AG04449 (cell line): ENCODE measurements at regions not wholly inside any gene's neighbourhood (a gene's known extent, or its start where the extent isn't known, plus 50 kb on each side); places are given as distances from the start of the nearest gene placed in this dataset.

ENCODE experiments used
- CTCF ChIA-PET: fragments of 350-600 bp; formaldehyde crosslinking; extraction: SDS; loops from one replicate; lab custom pipeline; 2021; ENCODE audit warnings: antibody characterized with exemption; lab: Yijun Ruan, JAX
- POLR2A ChIA-PET: fragments of 400-600, 350-600 bp; formaldehyde crosslinking; extraction: SDS; loops from one replicate; lab custom pipeline; 2020; ENCODE audit warnings: antibody characterized with exemption, inconsistent platforms; lab: Yijun Ruan, JAX
- DNase-seq: peaks from one replicate; pipeline ENCODE4 v3.0.0-alpha.2; 2010; ENCODE audit warnings: low read depth, low spot score
- H3K4me3 ChIP-seq: 2 replicates; pipeline ENCODE4 v1.5.1; 2011; ENCODE audit warnings: low read depth, mild to moderate bottlenecking, control low read depth, low read length
- TF ChIP-seq, protein P1 (sequence below): IDR thresholded peaks from one replicate; pipeline ENCODE4 v1.5.1; 2011; ENCODE audit warnings: mild to moderate bottlenecking, moderate library complexity, low read length, control low read depth, inconsistent platforms; ENCODE audit not compliant: insufficient read depth; ENCODE audit errors: missing control alignments

- POLR2A ChIA-PET = no interaction called here
- TF ChIP-seq, protein P1, sequence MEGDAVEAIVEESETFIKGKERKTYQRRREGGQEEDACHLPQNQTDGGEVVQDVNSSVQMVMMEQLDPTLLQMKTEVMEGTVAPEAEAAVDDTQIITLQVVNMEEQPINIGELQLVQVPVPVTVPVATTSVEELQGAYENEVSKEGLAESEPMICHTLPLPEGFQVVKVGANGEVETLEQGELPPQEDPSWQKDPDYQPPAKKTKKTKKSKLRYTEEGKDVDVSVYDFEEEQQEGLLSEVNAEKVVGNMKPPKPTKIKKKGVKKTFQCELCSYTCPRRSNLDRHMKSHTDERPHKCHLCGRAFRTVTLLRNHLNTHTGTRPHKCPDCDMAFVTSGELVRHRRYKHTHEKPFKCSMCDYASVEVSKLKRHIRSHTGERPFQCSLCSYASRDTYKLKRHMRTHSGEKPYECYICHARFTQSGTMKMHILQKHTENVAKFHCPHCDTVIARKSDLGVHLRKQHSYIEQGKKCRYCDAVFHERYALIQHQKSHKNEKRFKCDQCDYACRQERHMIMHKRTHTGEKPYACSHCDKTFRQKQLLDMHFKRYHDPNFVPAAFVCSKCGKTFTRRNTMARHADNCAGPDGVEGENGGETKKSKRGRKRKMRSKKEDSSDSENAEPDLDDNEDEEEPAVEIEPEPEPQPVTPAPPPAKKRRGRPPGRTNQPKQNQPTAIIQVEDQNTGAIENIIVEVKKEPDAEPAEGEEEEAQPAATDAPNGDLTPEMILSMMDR = no peak
- CTCF ChIA-PET = no interaction called here
- DNase-seq = no peak
- no peak overlapping the region for H3K4me3 ChIP-seq
Measured at GRCh38 chr9:99544526-99544925, 277.2 kb upstream of the NR4A3 start.

DNA sequence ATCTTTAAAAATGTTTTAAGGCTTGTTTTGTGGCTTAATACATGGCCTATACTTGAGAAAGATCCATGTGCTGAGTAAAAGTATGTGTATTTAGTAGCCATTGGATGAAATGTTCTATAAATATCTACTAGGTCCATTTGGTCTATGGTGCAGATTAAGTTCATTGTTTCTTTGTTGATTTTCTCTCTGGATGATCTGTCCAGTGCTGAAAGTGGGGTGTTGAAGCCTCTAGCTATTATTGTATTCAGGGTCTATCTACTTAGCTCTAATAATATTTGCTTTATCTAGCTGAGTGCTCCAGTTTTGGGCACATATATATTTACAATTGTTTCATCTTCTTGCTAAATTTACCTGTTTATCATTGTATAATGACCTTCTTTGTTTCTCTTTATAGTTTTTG, 272.2 kb upstream of the NR4A3 start:
- no peak overlapping the region for H3K4me3 ChIP-seq
- TF ChIP-seq, protein P1 = no peak
- POLR2A ChIA-PET = no interaction called here
- no peak for DNase-seq
- CTCF ChIA-PET = no interaction called here

GRCh38 chr9:99555792-99556191, 265.9 kb upstream of the NR4A3 start:
- ChIA-PET CTCF (no interaction called here), POLR2A (no interaction called here)
- DNase-seq = no peak
- TF ChIP-seq, protein P1 = no peak
- H3K4me3 ChIP-seq = no peak overlapping the region

GRCh38 chr9:99556998-99557397, 264.7 kb upstream of the NR4A3 start:
- DNase-seq = no peak
- TF ChIP-seq, protein P1 = no peak
- ChIA-PET POLR2A (no interaction called here), CTCF (no interaction called here)
- H3K4me3 ChIP-seq = no peak overlapping the region

DNA sequence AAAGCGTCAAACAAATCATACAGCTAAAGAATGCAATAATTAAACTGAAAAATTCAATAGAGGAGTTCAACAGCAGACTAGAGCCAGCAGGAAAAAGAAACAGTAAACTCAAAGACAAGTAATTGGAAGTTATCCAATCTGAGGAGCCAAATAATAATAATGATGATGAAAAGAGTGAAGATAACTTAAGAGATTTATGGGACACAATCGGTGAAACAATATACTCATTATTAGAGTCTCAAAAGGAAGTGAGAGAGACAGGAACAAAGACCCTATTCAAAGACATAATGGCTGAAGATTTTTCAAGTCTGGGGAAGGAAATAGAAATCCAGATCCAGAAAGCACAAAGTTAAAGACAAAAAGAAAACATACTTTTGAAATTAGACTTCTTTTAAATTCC, 263.9 kb upstream of the NR4A3 start:
- DNase-seq = no peak
- POLR2A ChIA-PET = no interaction called here
- H3K4me3 ChIP-seq = no peak overlapping the region
- CTCF ChIA-PET = no interaction called here
- TF ChIP-seq, protein P1 = no peak

- no peak overlapping the region for H3K4me3 ChIP-seq
- TF ChIP-seq, protein P1 = no peak
- ChIA-PET CTCF (no interaction called here), POLR2A (no interaction called here)
- DNase-seq = no peak
Measured at GRCh38 chr9:99559776-99560175, 261.9 kb upstream of the NR4A3 start.
